WI38 (cell line): ENCODE measurements at regions not wholly inside any gene's neighbourhood (a gene's known extent, or its start where the extent isn't known, plus 50 kb on each side); places are given as distances from the start of the nearest gene placed in this dataset.

ENCODE experiments used
- H3K4me3 ChIP-seq: 2 replicates; pipeline ENCODE4 v1.5.1; 2011; ENCODE audit warnings: low read depth, mild to moderate bottlenecking, control low read depth, low read length
- CTCF ChIP-seq: IDR thresholded peaks from 2 replicates; pipeline ENCODE4 v1.5.1; 2012; ENCODE audit warnings: low read depth, mild to moderate bottlenecking, control low read depth, low read length

- TF ChIP-seq CTCF, result no peak
These were observed 326.7 kb downstream of the BRD1 start for GRCh38 chr22:49500942-49501395.

GRCh38 chr22:49500076-49500460 lies 327.6 kb downstream of the BRD1 start:
- no peak overlapping the region for H3K4me3 ChIP-seq
- no peak for TF ChIP-seq CTCF

More at GRCh38 chr22:49500942-49501395, 326.7 kb downstream of the BRD1 start:
- no peak overlapping the region for H3K4me3 ChIP-seq

DNA sequence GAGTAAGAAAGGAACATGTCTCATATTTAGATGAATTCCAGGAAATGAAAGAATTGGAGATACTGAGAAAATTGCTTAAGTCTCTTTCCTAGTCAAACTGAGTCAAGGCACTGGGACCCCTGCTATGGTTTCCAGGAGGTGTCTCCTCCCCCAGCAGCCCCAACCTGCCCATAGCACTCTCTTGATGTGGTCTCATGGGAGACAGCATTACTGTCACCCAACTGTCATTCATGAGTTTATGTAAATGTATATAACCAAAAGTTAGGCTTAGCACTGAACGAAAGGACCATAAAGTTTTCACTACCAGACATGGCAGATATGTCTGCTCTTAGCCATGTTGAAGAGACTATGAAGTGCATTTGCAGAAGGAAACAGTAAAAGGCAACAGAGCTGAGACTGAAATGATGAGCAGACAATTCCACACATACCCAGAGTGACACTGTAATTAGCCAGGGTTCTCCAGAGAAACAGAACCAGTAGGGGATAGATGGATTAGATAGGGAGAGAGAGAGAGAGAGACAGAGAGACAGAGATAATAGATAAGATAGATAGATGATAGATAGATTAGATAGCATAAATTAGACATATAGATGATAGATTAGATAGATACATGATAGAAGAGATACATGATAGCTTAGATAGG lies 328.1 kb downstream of the BRD1 start:
- no peak overlapping the region for H3K4me3 ChIP-seq
- no peak for TF ChIP-seq CTCF

GRCh38 chr22:49497266-49497665 lies 330.4 kb downstream of the BRD1 start:
- TF ChIP-seq CTCF, result no peak
- no peak overlapping the region for H3K4me3 ChIP-seq

- no peak for TF ChIP-seq CTCF
- no peak overlapping the region for H3K4me3 ChIP-seq
These were observed 333.1 kb downstream of the BRD1 start for GRCh38 chr22:49494555-49494954.

DNA sequence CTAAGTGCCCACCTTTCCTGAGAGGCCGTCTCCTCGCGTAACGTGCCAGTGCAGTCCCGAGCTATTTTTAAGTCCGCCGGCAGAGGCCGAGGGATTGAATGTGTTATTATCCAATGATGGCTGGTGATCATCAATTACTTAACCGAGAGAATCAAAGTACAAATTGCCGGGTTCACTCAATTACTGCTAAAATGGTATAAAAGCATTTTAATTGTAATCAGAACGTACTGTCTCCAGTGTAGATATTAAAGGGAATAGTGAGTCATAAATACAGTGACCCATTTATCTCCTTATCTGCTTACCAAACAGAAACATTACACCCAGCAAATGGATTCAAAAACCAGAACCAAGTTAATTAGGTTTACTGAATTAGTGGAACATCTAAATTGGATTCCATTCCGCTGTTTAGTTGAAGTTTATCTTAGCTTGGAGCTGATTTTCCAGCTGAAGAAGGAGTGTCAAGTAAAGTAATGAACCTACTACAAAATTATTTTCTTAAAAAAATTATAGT lies 334.9 kb downstream of the BRD1 start:
- TF ChIP-seq CTCF, result no peak
- no peak overlapping the region for H3K4me3 ChIP-seq

- TF ChIP-seq CTCF, result no peak
- H3K4me3 ChIP-seq, result no peak overlapping the region
These were observed 335.4 kb downstream of the BRD1 start for GRCh38 chr22:49492308-49492707.
